Testis (tissue), 2 donors: ENCODE measurements at regions not wholly inside any gene's neighbourhood (a gene's known extent, or its start where the extent isn't known, plus 50 kb on each side); places are given as distances from the start of the nearest gene placed in this dataset.

ENCODE experiments used
- DNase-seq: peaks from one replicate; pipeline ENCODE4 v3.0.0-alpha.2; 2019
- H3K27ac ChIP-seq, 2 donors: fragments of 200-600 bp; sonication (generic); one replicate each; pipeline ENCODE4 v1.5.1; 2019
- H3K27me3 ChIP-seq: fragments of 200-600 bp; sonication (generic); one replicate; pipeline ENCODE4 v1.5.1; 2019
- H3K36me3 ChIP-seq: fragments of 200-600 bp; sonication (generic); one replicate; pipeline ENCODE4 v1.5.1; 2017; ENCODE audit warnings: low read depth; ENCODE audit errors: missing control alignments
- H3K4me1 ChIP-seq: fragments of 200-600 bp; sonication (generic); one replicate; pipeline ENCODE4 v1.5.1; 2019
- H3K4me3 ChIP-seq, 2 donors: fragments of 200-600 bp; sonication (generic); one replicate each; pipeline ENCODE4 v1.5.1; 2017 to 2019
- H3K9me3 ChIP-seq: fragments of 200-600 bp; sonication (generic); one replicate; pipeline ENCODE4 v1.5.1; 2017
- POLR2A ChIP-seq: fragments of 450-650 bp; IDR thresholded peaks from one replicate; pipeline ENCODE4 v1.6.1; 2017; ENCODE audit warnings: antibody characterized with exemption, mild to moderate bottlenecking, moderate library complexity
- WGBS, 2 donors: methylation state at CpG; one replicate each; pipeline ENCODE4 v1.1.5; 2018; 5-methylcytosine and 5-hydroxymethylcytosine counted together
- intact Hi-C: fragments of 100-400 bp; cut with DNase I; formaldehyde crosslinking; loops from one replicate; pipeline ENCODE4 v1.15.1; 2023; ENCODE audit warnings: low total_unique reads
- TF ChIP-seq, protein P1 (sequence below), 3 experiments: fragments of 450-650 bp in 2 of 3; fragments of 200-600 bp in 1 of 3; sonication (generic) in 1 of 3; IDR thresholded peaks; one replicate each; pipeline ENCODE4 v1.5.1; 2016 to 2019; ENCODE audit warnings: antibody characterized with exemption in 3 of 3, mild to moderate bottlenecking in 2 of 3, moderate library complexity in 1 of 3

DNA sequence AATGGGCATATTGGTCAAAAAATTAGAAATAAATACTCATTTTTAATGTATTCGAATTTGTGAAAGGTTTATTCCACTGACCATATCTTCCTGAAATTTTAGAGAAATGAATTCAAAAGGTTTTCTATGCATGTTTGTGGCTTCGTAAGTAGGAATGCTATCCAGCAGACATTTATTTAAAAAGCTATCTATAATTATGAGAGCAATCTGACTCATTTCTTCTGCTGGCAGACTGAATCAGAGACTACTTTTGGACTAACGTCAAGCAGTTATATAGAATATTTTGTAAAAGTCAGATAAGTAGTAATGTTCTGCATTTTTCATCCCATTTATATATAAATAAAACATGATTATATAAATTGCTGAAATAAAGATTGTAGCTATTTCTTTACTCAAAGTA lies 125.0 kb downstream of the SPCS3 start:
- Histone ChIP-seq H3K4me1 (no peaks in the 10 kb centered on the region), H3K27ac (no peak overlapping the region), H3K4me3 (no peak overlapping the region), H3K27me3 (no peaks in the 10 kb centered on the region), H3K36me3 (no peaks in the 10 kb centered on the region), H3K9me3 (no peaks in the 10 kb centered on the region)
- TF ChIP-seq, protein P1, sequence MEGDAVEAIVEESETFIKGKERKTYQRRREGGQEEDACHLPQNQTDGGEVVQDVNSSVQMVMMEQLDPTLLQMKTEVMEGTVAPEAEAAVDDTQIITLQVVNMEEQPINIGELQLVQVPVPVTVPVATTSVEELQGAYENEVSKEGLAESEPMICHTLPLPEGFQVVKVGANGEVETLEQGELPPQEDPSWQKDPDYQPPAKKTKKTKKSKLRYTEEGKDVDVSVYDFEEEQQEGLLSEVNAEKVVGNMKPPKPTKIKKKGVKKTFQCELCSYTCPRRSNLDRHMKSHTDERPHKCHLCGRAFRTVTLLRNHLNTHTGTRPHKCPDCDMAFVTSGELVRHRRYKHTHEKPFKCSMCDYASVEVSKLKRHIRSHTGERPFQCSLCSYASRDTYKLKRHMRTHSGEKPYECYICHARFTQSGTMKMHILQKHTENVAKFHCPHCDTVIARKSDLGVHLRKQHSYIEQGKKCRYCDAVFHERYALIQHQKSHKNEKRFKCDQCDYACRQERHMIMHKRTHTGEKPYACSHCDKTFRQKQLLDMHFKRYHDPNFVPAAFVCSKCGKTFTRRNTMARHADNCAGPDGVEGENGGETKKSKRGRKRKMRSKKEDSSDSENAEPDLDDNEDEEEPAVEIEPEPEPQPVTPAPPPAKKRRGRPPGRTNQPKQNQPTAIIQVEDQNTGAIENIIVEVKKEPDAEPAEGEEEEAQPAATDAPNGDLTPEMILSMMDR (IDR thresholded peaks at IDR 0.05): no peak
- TF ChIP-seq POLR2A: no peak
- WGBS, 2 donors: 73 to 88% methylated on average over 3 of the region's 3 CpGs
- intact Hi-C loops: no loop called here
- DNase-seq: no peak

DNA sequence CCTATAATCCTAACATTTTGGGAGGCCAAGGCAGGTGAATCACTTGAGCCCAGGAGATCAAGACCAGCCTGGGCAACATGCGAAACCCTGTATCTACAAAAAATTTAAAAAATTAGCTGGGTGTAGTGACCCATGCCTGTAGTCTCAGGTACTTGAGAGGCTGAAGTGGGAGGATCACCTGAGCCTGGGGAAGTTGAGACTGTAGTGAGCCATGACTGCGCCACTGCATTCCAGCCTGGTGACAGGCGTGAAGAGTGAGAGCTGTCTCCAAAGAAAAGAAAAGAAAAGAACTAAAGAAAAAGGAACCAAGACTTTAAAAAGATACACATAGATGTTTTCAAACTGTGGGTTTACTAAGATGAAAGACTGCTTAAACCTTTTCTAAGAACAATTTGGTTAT lies 129.0 kb downstream of the SPCS3 start:
- Histone ChIP-seq H3K36me3 (no peaks in the 10 kb centered on the region), H3K27me3 (no peaks in the 10 kb centered on the region), H3K9me3 (no peaks in the 10 kb centered on the region), H3K4me1 (no peaks in the 10 kb centered on the region), H3K27ac (no peak overlapping the region), H3K4me3 (no peak overlapping the region)
- intact Hi-C loops: no loop called here
- TF ChIP-seq, protein P1 (IDR thresholded peaks at IDR 0.05): no peak
- TF ChIP-seq POLR2A: no peak
- no peak for DNase-seq
- 95 to 98% methylated on average over 3 of the region's 3 CpGs for WGBS, 2 donors

DNA sequence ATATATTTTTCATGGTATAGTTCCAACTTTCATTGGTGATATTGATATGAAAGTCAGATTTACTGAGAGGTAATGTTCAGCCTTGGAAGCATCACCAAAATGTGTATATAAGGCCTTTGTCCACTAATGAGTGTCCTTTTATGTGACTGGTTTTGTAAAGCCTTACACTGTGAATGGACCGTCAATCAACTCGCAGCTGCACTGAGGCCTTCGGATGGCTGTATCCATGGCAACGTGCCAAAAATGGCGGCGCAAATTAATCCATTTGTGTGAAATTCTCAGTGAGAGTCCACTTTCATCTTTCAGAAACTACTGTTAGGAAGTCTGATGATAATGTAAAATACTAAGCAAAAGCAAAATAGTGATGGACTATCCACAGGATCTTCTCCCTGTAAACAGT lies 131.7 kb downstream of the SPCS3 start:
- Histone ChIP-seq H3K27me3 (no peaks in the 10 kb centered on the region), H3K9me3 (no peaks in the 10 kb centered on the region), H3K36me3 (no peaks in the 10 kb centered on the region), H3K27ac (no peak overlapping the region), H3K4me1 (no peaks in the 10 kb centered on the region), H3K4me3 (no peak overlapping the region)
- TF ChIP-seq POLR2A: no peak
- TF ChIP-seq, protein P1 (IDR thresholded peaks at IDR 0.05): no peak
- DNase-seq: no peak
- 65 to 67% methylated on average over 6 of the region's 6 CpGs for WGBS, 2 donors
- intact Hi-C loops: no loop called here

DNA sequence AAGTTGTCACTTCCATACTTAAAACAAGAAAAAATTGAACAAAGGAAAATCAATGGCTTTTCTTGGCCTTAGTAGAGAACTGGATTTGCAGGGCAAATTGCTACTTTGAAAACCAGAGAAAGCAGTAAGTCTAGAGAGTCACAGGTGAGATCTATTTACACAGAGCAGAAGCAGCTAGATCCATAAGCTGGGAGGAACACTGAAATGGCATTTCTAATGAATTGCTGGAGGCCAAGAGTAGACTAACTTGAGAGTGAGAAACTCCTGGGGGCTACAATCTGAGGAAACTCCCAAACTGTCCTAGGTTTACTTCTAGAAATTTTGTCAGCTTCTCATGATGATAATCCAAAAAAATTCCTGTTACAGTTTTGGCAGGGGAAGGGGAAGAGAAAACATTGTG lies 133.3 kb downstream of the SPCS3 start:
- H3K4me3 ChIP-seq: no peak overlapping the region
- DNase-seq: no peak
- TF ChIP-seq, protein P1 (IDR thresholded peaks at IDR 0.05): no peak
- TF ChIP-seq POLR2A: no peak
- H3K27ac ChIP-seq: no peak overlapping the region
- H3K4me1 ChIP-seq: no peaks in the 10 kb centered on the region
- H3K36me3 ChIP-seq: no peaks in the 10 kb centered on the region
- H3K27me3 ChIP-seq: no peaks in the 10 kb centered on the region
- H3K9me3 ChIP-seq: no peaks in the 10 kb centered on the region
- intact Hi-C loops: no loop called here

DNA sequence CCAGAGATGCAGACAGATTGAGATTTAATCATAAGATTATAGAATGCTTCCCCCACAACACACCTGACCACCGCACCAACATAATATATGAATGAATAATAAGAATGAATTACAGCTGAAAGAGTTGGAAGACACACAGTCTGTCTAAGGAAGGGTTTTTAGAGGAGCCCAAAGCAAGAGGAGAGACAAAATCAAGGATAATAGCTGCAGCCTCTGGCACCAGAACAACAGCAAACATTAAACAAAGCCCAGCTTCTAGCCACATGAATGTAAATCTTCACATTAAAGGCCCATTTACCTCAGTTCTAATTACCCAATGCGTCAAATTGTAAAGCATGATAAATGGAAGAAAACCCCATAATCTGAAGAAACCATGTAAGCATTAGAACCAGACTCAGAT lies 133.9 kb downstream of the SPCS3 start:
- intact Hi-C loops: no loop called here
- 67 to 74% methylated on average over 2 of the region's 2 CpGs for WGBS, 2 donors

More for the DNA sequence above, 133.9 kb downstream of the SPCS3 start:
- no peak for TF ChIP-seq POLR2A
- TF ChIP-seq, protein P1 (IDR thresholded peaks at IDR 0.05): no peak
- no peaks in the 10 kb centered on the region for H3K9me3 ChIP-seq
- H3K36me3 ChIP-seq: no peaks in the 10 kb centered on the region
- no peak for DNase-seq
- H3K27me3 ChIP-seq: no peaks in the 10 kb centered on the region
- H3K4me1 ChIP-seq: no peaks in the 10 kb centered on the region
- no peak overlapping the region for H3K4me3 ChIP-seq
- no peak overlapping the region for H3K27ac ChIP-seq
